Endothelial cell of umbilical vein (primary cell): ENCODE measurements at regions not wholly inside any gene's neighbourhood (a gene's known extent, or its start where the extent isn't known, plus 50 kb on each side); places are given as distances from the start of the nearest gene placed in this dataset.

Source experiments
- BruUV-seq: library from RNA; stranded (reverse); fragments of 400-500 nt; replicated peaks from 2 replicates; lab custom pipeline; 2021; lab: Mats Ljungman, UMichigan
- CTCF ChIA-PET: fragments of 300-600, 350-600 bp; sonication (Branson Sonifier 250); formaldehyde crosslinking; loops from one replicate; lab custom pipeline; 2021; ENCODE audit warnings: antibody characterized with exemption, inconsistent platforms; lab: Charles Lee
- POLR2A ChIA-PET: fragments of 300-600, 350-600 bp; sonication (Branson Sonifier 250); formaldehyde crosslinking; loops from one replicate; lab custom pipeline; 2021; ENCODE audit warnings: antibody characterized with exemption, inconsistent platforms; lab: Charles Lee
- DNase-seq: peaks from one replicate; pipeline ENCODE4 v3.0.0-alpha.2; 2011; ENCODE audit warnings: low read depth, low spot score
- FAIRE-seq: peaks from 2 replicates; lab custom pipeline; 2011; peaks lifted over from hg19 to GRCh38; lab: Jason Lieb, UNC
- H2AFZ ChIP-seq: 2 replicates; pipeline ENCODE4 v1.6.0; 2012; ENCODE audit warnings: low read depth, low read length, control low read depth, inconsistent platforms
- H3K27ac ChIP-seq: 2 replicates; pipeline ENCODE4 v1.5.1; 2011; ENCODE audit warnings: low read depth, mild to moderate bottlenecking, control low read depth, low read length, moderate library complexity; ENCODE audit not compliant: insufficient read depth
- H3K27me3 ChIP-seq, 2 experiments: 2 replicates each; pipeline versions ENCODE4 v1.6.0 to v1.6.1; 2011; ENCODE audit warnings: low read length in 2 of 2, mixed read lengths in 1 of 2; ENCODE audit not compliant: control insufficient read depth in 2 of 2, insufficient read depth in 2 of 2
- H3K36me3 ChIP-seq, 2 experiments: 2 replicates in 1 of 2; 3 replicates in 1 of 2; pipeline ENCODE4 v1.5.1; 2011; ENCODE audit warnings: low read length in 2 of 2, mild to moderate bottlenecking in 1 of 2, moderate library complexity in 1 of 2; ENCODE audit not compliant: control insufficient read depth in 2 of 2, insufficient read depth in 2 of 2; ENCODE audit errors: extremely low read depth in 1 of 2
- H3K4me1 ChIP-seq: 3 replicates; pipeline ENCODE4 v1.5.1; 2011; ENCODE audit warnings: mild to moderate bottlenecking, low read length; ENCODE audit not compliant: control insufficient read depth, insufficient read depth; ENCODE audit errors: extremely low read depth
- H3K4me2 ChIP-seq: 2 replicates; pipeline ENCODE4 v1.6.1; 2011; ENCODE audit warnings: low read length, control low read depth, mixed read lengths; ENCODE audit not compliant: insufficient read depth
- H3K4me3 ChIP-seq, 3 experiments: fragments of 200-600 bp in 1 of 3; sonication (generic), shearing (Covaris generic) in 1 of 3; replicated peaks in 1 of 3; 2 replicates each; pipeline ENCODE4 v1.5.1; 2011 to 2016; ENCODE audit warnings: control low read depth in 3 of 3, low read length in 3 of 3, mild to moderate bottlenecking in 2 of 3, inconsistent platforms in 1 of 3, low read depth in 1 of 3, moderate library complexity in 1 of 3; ENCODE audit not compliant: insufficient read depth in 1 of 3
- H3K79me2 ChIP-seq: 2 replicates; pipeline ENCODE4 v1.6.0; 2012; ENCODE audit warnings: low read length, inconsistent platforms; ENCODE audit not compliant: control insufficient read depth, insufficient read depth
- H3K9ac ChIP-seq: replicated peaks from 2 replicates; pipeline ENCODE3; 2011; ENCODE audit warnings: low read length, control low read depth; ENCODE audit not compliant: insufficient read depth; ENCODE audit errors: extremely low read depth
- H3K9me1 ChIP-seq: replicated peaks from 3 replicates; pipeline ENCODE4 v1.6.0; 2011; ENCODE audit warnings: mild to moderate bottlenecking, low read length; ENCODE audit not compliant: control insufficient read depth, insufficient read depth; ENCODE audit errors: extremely low read depth
- H3K9me3 ChIP-seq: replicated peaks from 2 replicates; pipeline ENCODE4 v1.5.1; 2012; ENCODE audit warnings: low read length, inconsistent platforms; ENCODE audit not compliant: control insufficient read depth, insufficient read depth
- H4K20me1 ChIP-seq: replicated peaks from 2 replicates; pipeline ENCODE3; 2011; ENCODE audit warnings: mild to moderate bottlenecking, low read length; ENCODE audit not compliant: control insufficient read depth, insufficient read depth; ENCODE audit errors: extremely low read depth
- CTCF ChIP-seq, 2 donors: IDR thresholded peaks; 1 replicate in 1 of 2; 2 replicates in 1 of 2; pipeline ENCODE4 v1.5.1; 2011; ENCODE audit warnings: low read length in 2 of 2, mild to moderate bottlenecking in 2 of 2, moderate library complexity in 2 of 2, control low read depth in 1 of 2, inconsistent platforms in 1 of 2, low read depth in 1 of 2; ENCODE audit not compliant: insufficient read depth in 1 of 2; ENCODE audit errors: extremely low read depth in 1 of 2
- EZH2 ChIP-seq: IDR thresholded peaks from 2 replicates; pipeline ENCODE4 v1.6.1; 2012; ENCODE audit warnings: borderline replicate concordance, low read depth, mild to moderate bottlenecking, moderate library complexity, low read length, inconsistent platforms; ENCODE audit not compliant: severe bottlenecking
- FOS ChIP-seq: IDR thresholded peaks from 2 replicates; pipeline ENCODE4 v1.6.1; 2011; ENCODE audit warnings: mild to moderate bottlenecking, low read length, moderate library complexity, borderline replicate concordance; ENCODE audit not compliant: insufficient read depth
- GATA2 ChIP-seq: IDR thresholded peaks from 2 replicates; pipeline ENCODE4 v1.7.0; 2011; ENCODE audit warnings: low read depth, mild to moderate bottlenecking, moderate library complexity, mixed read lengths, low read length; ENCODE audit not compliant: insufficient read length, insufficient read depth
- JUN ChIP-seq: IDR thresholded peaks from 2 replicates; pipeline ENCODE4 v1.6.1; 2011; ENCODE audit warnings: borderline replicate concordance, low read depth; ENCODE audit not compliant: insufficient read length, insufficient read depth
- MAX ChIP-seq: IDR thresholded peaks from 2 replicates; pipeline ENCODE4 v1.6.1; 2011; ENCODE audit not compliant: insufficient read depth, insufficient read length
- MYC ChIP-seq: IDR thresholded peaks from one replicate; pipeline ENCODE4 v1.6.1; 2011; ENCODE audit warnings: mild to moderate bottlenecking, low read depth, low read length
- POLR2A ChIP-seq: IDR thresholded peaks from 2 replicates; pipeline ENCODE4 v1.6.1; 2012; ENCODE audit warnings: low read depth, mild to moderate bottlenecking, control low read depth, low read length
- POLR2AphosphoS5 ChIP-seq: IDR thresholded peaks from 2 replicates; pipeline ENCODE4 v1.6.1; 2012; ENCODE audit warnings: low read depth, mild to moderate bottlenecking, control low read depth, low read length, moderate library complexity; ENCODE audit not compliant: insufficient read depth
- dilution Hi-C: fragments of 300-500 bp; cut with MboI; formaldehyde crosslinking; loops from one replicate; pipeline ENCODE4 v1.15.0; 2019; ENCODE audit warnings: low sequenced_read_pairs; ENCODE audit not compliant: extremely low pct_ligation_motif_present
- intact Hi-C: fragments of 100-400 bp; cut with micrococcal nuclease; formaldehyde crosslinking; loops from one replicate; pipeline ENCODE4 v1.10.0; 2022

GRCh38 chr3:160126761-160127160, 98.5 kb upstream of the C3orf80 start:
- Histone ChIP-seq H3K27me3 (no peaks in the 10 kb centered on the region), H3K9me3 (no peaks in the 10 kb centered on the region), H3K4me1 (peaks cover 28% of the 10 kb centered on the region), H3K79me2 (no peaks in the 10 kb centered on the region), H3K27ac (no peak overlapping the region), H2AFZ (no peak overlapping the region), H3K9ac (no peak overlapping the region), H3K36me3 (no peaks in the 10 kb centered on the region), H3K4me3 (no peak overlapping the region), H3K9me1 (no peaks in the 10 kb centered on the region), H3K4me2 (no peak overlapping the region), H4K20me1 (no peaks in the 10 kb centered on the region)
- intact Hi-C loops = no loop called here
- BruUV-seq = no TSS peak
- CTCF ChIA-PET = interaction anchor here (1.5 kb wide), 1 partner anchor 99 kb away, joined by 4 read pairs; no protein-coding TSS in a partner anchor
- FAIRE-seq (no peak), DNase-seq (no peak)
- no peak for TF ChIP-seq POLR2A
- no peak for TF ChIP-seq MYC
- no peak for TF ChIP-seq POLR2AphosphoS5
- TF ChIP-seq CTCF (IDR thresholded peaks at IDR 0.05; ENCODE audit: extremely low read depth in 1 of 2, insufficient read depth in 1 of 2, low read depth in 1 of 2, low read length in 2 of 2) = no peak
- dilution Hi-C loops = no loop called here
- POLR2A ChIA-PET = no interaction called here

- Histone ChIP-seq H3K9me3 (no peaks in the 10 kb centered on the region), H3K27me3 (no peaks in the 10 kb centered on the region), H4K20me1 (no peaks in the 10 kb centered on the region), H3K36me3 (no peaks in the 10 kb centered on the region), H2AFZ (no peak overlapping the region), H3K27ac (no peak overlapping the region), H3K4me3 (no peak overlapping the region), H3K4me1 (peaks cover 28% of the 10 kb centered on the region), H3K79me2 (no peaks in the 10 kb centered on the region), H3K9ac (no peak overlapping the region), H3K4me2 (no peak overlapping the region), H3K9me1 (no peaks in the 10 kb centered on the region)
- POLR2A ChIA-PET = no interaction called here
- dilution Hi-C loops (no loop called here), intact Hi-C loops (no loop called here)
- no peak for TF ChIP-seq POLR2A
- TF ChIP-seq EZH2 = no peak
- TF ChIP-seq JUN = no peak
- no peak for TF ChIP-seq FOS
- TF ChIP-seq POLR2AphosphoS5 = no peak
- no peak for TF ChIP-seq MYC
- TF ChIP-seq MAX = no peak
- no peak for TF ChIP-seq CTCF (IDR thresholded peaks at IDR 0.05; ENCODE audit: extremely low read depth in 1 of 2, insufficient read depth in 1 of 2, low read depth in 1 of 2, low read length in 2 of 2)
- TF ChIP-seq GATA2 = no peak
- BruUV-seq = no TSS peak
- CTCF ChIA-PET = no interaction called here
- FAIRE-seq = no peak
- no peak for DNase-seq
These were observed 97.9 kb upstream of the C3orf80 start for GRCh38 chr3:160127308-160127707.
